HG03108 (cell line): ENCODE measurements at regions not wholly inside any gene's neighbourhood (a gene's known extent, or its start where the extent isn't known, plus 50 kb on each side); places are given as distances from the start of the nearest gene placed in this dataset.

ENCODE experiments used
- ATAC-seq: cut with Tn5 transposase; IDR thresholded peaks from one replicate; pipeline ENCODE4 v1.9.1; 2021; ENCODE audit warnings: moderate library complexity; ENCODE audit not compliant: unreplicated experiment

DNA sequence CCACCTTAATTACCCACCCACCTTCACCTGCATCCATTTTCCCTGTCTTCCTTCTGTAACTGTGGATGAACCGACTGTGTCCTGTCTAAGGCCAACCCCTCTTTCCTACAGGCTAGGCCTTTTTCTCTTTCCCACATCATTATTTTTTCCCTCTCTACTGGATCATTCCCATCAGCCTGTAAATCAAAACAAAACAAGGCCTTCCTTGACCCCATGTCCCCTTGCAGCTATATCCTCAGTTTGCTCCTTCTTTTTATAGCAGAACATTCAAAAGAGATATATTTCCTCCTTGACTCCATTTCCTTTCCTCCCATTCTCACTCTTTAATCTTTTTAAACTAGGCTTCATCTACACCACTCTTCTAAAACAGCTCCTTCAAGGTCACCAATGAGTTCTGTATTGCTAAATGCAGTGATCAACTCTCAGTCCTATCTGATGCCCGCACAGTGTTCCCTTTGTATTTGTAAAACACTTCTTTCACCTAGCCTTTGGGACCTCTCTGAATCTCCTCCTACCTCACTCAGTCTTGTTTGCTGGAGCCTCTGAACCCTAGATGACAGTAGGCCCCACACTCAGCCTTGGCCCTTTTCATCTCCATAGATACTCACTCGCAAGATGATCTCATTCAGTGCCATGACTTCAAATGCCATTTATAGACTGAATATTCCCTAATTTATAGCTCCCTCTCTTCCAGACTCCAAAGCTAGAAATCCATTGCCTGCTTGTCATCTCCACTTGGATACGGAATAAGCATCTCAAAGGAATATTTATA is 55.7 kb downstream of the CXCR4 start:
- ATAC-seq = no peak

DNA sequence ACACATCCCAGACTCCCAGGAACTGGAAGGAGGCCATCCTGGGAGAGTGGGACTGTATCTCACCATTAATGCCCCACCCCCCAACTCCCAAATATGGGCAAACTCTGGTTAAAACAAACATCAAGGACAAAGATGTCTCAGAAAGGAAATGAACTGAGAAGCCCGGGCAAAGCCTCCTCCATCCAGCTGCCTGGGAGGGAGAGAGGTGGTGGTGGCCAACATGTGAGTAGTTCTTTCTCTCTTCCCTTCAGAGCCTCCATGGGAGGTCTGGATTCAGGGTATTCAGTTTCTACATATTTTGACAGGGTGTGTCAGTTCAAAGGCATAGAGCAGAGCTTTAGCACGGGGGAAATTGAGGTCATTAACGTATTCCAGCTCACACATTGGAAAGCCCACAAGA is 57.5 kb downstream of the CXCR4 start:
- no peak for ATAC-seq

DNA sequence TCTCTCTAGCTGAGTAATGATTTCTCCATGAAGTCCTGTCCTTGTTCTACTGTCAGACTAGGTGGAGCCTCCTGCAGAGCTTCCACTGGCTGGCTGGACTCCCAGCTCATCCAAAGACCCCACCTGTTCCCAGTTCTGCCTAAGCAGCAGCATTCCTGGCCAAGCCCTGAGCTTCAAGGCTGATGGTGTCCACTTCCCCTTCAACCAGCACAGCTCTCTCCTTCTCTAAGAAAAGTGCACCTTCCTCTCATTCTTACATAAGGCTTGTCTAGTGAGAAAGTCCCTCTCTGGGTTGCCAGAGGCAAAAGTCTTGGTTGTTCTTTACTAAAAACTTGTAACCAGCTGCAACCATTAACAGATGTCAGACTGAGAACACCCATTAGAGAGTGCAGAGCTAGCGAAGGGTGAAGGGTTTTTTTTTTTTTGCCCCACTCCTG is 58.9 kb downstream of the CXCR4 start:
- ATAC-seq = peak; percentile 40

DNA sequence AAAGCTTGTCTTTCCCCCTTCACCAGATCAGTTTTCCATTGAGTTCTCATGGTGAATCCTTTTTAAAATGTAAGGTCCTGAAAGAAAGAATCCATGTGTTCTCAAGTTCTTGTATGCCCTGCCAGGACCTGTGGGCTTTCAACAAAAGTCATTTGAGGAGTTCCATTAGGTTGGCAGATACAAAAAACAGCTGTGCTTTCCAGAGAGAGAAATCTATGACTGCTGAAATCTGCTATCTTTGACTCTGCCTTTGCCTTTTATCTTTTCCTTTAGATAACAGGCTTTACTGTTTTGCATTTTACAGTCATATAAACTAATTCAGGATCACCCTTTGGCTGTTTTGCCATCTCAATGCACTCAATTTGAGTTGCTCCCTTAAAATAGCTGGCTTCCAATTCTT is 59.7 kb downstream of the CXCR4 start:
- no peak for ATAC-seq

DNA sequence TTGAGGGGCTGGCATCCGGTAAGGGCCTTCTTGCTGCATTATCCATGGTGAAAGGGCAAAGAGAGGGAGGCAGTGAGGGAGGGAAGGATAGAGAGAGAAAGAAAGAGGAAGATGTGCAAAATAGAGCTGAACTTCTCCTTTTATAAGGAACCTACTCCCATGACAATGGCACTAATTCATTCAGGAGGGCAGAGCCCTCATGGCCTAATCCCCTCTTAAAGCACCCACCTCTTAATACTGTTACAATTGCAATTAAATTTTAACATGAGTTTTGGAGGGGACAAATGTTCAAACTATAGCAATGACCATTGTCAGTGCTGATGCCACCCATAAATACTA is 60.2 kb downstream of the CXCR4 start:
- ATAC-seq = no peak

DNA sequence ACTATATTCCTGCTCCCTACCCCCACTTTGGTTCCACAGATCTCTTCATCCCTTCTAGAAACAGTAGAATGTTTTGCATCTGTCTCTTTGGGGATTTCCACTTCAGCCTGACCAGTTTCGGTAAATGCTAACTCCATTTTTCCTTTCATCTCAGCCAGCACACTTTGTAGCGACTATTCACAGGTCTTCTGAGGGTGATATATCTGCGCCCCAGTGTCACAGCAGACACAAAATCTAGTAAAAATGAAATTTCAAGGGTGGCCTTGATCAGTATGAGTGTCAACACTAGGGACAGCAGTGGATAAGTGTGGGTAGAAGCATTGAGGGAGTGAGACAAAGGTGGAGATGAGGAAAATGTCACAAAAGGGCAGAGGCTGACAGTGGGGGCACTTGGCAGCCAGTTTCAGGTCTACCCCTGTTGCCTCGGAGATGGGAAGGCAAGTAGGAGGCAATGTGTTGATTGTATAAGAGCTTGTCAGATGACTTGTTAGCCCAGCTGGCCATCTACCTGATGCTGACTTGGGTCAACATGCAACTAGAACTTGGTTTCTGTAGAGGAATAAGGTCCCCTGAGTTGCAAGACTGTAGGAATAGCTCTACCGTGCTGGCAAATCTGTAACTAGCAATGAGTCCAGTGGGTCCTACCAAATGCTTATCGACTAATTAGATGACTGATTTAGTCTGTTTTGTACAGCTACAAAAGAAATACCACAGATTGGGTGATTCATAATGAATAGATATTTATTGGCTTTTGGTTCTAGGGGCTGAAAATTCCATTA is 60.7 kb downstream of the CXCR4 start:
- peak; percentile 29 for ATAC-seq

DNA sequence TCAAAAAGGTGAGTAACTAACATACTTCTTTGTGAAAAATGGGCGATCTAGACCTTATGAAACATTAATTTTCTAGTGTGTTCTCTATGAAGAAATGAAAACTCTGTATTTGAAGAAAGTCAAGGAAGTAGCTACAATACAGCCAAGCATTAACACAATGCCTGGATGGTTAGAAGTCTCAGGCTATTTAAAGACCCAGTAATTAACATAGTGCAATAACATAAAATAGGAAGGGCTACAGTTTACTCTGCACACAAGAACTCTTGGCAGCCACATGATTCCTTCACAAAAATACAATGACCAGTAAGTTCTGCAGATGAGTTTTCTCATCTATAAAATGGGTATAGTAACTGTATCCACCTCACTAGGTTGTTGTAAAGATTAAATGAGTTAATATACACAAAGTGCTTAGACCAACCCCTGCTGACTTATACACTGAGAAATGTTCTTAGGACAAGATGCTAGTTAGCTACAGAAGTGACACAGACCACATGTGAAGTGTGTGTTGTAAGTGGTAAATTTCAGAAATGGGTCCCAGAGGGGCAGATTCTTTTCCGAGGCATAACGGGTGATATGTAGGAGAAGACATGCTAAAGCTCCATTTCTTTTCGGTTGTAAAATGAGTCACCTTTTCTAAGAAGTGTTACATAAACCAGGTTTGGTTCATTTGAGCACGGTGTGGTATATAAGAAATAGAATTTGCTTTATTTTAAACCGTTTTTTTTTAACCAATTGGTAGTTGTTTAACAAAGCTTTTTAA is 61.8 kb downstream of the CXCR4 start:
- ATAC-seq = peak; percentile 19

- ATAC-seq = no peak
Observed at GRCh38 chr2:136054856-136055255, 63.1 kb downstream of the CXCR4 start.

DNA sequence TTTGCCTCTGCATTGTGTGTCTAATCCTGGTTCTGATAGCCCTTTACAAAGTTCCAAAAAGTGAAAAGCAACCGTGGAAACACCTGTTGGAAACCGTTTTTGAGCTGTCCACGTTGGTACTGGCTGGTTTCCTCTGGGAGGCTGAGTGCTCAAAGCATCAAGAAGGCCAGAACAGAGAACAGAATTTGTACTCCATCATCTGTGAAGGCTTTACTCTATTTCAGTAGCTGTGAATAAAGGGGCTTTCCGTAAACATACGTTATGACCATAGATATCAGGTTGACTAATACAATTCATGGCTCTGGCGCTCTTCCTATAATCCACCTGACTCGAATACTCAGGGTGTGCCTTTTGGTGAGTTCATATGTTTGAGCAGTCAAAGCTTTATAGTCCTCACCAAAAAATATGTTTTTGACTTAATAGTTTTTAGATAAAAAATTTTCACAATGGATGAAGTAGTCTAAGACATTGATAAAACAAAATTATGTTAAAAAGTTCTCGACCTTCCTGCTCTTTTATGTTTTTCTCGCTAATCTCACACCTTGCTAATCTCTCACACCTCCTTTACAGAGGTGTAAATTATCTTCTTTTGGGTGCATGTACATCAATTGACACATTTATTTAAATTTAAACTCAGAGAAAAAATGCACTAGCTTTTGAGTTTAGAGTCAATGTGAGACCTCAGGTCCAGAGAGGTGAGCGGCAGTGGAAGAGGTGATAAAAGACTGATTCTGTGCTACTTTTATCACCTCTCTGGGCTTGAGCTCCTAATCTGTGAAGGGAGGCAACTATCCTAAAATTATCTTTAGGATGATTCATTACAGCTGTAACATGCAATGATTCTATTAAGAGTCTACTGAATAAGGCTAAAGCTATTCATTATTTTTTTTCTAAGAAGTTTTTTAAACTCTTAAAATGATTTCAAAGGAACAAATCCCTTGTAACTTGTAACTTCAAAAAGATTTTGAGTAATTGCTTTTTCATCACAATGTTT is 65.3 kb downstream of the CXCR4 start:
- ATAC-seq = peak; percentile 27

DNA sequence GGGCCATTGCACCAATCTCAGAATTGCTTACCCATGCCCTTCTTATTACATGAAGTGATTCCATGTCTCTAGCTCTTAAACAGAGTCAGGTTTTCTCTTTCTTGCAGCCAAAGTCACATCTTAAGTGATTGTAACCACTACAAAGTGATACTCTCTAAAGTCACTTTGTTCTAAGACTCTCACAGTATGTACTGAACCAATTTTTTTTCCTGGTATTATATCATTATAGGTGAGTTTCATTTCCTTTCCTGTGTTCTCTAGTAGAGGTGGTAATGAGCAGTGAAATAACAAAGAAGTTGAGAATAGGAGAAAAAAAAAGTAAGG is 66.3 kb upstream of the DARS1 start:
- peak; percentile 7 for ATAC-seq

DNA sequence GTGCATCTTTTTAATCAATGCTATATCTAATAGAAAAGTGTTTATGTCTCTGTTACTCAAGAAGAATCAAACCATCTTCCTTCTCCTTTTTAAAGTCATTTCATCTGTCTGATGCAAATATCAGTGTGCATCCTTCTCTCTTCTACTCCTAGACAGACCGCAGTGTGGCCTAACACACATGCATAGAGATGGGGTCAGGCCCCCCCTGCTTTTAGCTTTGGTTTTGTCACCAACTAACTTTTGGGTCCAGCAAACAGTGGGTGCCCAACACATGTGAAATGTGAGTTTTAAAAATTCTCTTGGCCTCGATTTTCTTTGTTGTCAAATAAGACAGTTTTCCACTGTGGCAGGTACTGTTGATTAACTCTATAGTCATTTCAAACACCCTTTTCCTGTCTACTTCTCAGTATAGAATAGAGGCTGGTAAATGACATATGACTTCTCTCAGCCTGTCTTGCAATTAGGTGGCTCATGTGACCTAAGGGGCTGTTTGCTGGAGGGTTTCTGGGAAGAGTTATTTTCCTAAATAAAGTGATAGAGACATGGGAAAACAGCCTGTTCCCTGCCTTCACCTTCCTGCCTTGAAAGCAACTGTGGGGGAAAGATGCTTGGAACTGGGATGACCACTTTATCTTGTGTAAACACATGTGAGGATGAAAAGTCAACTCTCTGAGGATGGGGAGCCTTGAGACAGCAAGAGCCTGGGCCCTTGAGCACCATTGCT is 65.7 kb upstream of the DARS1 start:
- peak; percentile 37 for ATAC-seq

DNA sequence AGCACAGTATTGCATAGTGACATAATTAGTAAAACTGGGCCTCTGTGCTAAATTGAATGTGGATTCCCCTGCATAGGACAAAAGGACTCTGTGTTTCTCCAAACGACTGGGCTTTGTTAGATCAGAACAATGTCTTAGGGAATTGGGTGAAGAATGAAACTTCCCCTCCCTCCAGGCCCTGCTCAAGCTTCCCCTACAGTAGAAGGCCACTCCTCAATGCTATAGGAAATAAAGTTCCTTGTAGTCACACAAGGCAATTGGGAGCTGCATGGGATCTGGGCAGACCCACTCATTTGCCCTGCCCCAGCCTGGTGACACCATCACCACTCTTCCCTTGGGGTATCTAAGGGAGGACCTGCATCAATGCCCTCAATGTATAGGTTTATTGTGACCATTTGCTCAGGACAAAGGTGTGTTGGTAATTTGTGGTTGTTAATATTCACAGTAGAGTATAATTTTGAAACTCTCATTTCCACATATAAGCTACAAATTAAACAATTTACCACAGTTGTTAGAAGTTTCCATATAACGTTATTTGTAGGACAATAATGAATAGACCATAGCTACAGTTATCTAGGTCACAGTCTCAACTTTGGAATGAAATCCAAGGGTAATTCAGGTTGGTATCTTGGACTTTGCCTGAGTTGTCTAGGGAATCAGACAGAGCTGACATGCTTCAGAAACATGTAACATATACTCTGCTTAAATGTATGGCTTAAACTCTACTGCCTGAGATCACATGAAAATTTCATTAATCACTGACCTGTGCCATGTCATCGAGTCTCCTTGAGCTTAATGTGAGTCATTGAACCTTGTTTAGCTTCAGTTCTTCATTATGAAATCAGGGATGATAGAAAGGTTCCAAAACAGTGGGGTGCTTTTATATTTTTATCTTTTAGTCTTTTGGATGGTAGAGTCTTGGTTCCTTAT is 64.8 kb upstream of the DARS1 start:
- ATAC-seq = no peak

- ATAC-seq = no peak
Observed at GRCh38 chr2:136049011-136049742, 63.8 kb upstream of the DARS1 start.

GRCh38 chr2:136045835-136046570 is 60.6 kb upstream of the DARS1 start:
- no peak for ATAC-seq

DNA sequence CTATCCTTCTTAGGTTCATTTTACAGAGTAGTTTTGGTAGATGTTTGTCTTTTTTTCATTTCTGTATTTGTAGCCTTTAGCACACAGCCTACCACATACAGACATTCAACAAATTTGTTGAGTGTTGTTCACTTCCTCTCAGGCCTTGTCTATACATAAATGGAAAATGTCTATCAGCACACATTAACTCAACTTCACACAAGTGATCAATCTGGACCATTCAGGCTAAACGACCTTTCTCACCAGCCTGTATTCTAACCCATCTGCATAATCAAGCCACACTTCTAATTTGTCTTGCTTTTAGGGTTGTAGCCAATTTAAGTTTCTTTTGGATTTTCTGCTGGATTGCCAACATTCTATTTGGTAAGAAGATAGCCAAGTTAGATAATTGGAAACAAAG is 59.9 kb upstream of the DARS1 start:
- no peak for ATAC-seq
